Sigmoid colon (tissue), 4 donors: ENCODE measurements at regions not wholly inside any gene's neighbourhood (a gene's known extent, or its start where the extent isn't known, plus 50 kb on each side); places are given as distances from the start of the nearest gene placed in this dataset.

Source experiments
- POLR2A ChIP-seq, 2 donors: fragments of 450-650 bp; IDR thresholded peaks; one replicate each; pipeline ENCODE4 v1.6.1; 2016; ENCODE audit warnings: antibody characterized with exemption in 2 of 2, mild to moderate bottlenecking in 2 of 2, moderate library complexity in 2 of 2
- POLR2AphosphoS5 ChIP-seq, 4 donors: sonication (generic); formaldehyde crosslinking; IDR thresholded peaks; one replicate each; pipeline ENCODE4 v1.6.1; 2017; ENCODE audit warnings: antibody characterized with exemption in 4 of 4
- TF ChIP-seq, protein P1 (sequence below), 4 experiments: fragments of 450-650 bp in 3 of 4; fragments of 200-600 bp in 1 of 4; IDR thresholded peaks; one replicate each; pipeline ENCODE4 v1.5.1; 2016 to 2019; ENCODE audit warnings: antibody characterized with exemption in 4 of 4, mild to moderate bottlenecking in 3 of 4, moderate library complexity in 2 of 4

DNA sequence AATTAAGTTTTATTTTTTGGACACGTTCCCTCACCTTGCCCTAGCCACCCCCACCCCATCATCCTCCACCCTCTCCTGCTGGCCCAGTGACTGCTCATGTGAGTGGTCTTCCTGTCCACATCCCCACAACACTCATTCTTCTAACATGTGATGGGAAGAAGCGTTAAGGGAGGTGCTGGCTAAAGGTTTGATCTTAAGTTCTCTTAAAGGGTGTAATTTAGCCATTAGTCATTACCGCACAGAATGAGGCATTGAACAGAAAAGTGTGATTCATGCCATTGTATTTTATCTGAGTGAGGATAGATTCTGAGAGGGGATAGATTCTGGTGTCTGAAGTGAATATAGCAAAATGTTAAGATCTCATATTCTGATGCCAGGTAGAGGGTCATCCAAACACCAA is 272.9 kb upstream of the TPM1 start:
- TF ChIP-seq POLR2A (IDR thresholded peaks at IDR 0.05) (no peak), POLR2AphosphoS5 (IDR thresholded peaks at IDR 0.05) (no peak)
- TF ChIP-seq, protein P1, sequence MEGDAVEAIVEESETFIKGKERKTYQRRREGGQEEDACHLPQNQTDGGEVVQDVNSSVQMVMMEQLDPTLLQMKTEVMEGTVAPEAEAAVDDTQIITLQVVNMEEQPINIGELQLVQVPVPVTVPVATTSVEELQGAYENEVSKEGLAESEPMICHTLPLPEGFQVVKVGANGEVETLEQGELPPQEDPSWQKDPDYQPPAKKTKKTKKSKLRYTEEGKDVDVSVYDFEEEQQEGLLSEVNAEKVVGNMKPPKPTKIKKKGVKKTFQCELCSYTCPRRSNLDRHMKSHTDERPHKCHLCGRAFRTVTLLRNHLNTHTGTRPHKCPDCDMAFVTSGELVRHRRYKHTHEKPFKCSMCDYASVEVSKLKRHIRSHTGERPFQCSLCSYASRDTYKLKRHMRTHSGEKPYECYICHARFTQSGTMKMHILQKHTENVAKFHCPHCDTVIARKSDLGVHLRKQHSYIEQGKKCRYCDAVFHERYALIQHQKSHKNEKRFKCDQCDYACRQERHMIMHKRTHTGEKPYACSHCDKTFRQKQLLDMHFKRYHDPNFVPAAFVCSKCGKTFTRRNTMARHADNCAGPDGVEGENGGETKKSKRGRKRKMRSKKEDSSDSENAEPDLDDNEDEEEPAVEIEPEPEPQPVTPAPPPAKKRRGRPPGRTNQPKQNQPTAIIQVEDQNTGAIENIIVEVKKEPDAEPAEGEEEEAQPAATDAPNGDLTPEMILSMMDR (IDR thresholded peaks at IDR 0.05), result no peak
